ENCODE measurements at regions not wholly inside any gene's neighbourhood (a gene's known extent, or its start where the extent isn't known, plus 50 kb on each side); places are given as distances from the start of the nearest gene placed in this dataset.

GRCh38 chr2:30371772-30372373 lies 75.2 kb upstream of the LCLAT1 start:
- no peak for DNase-seq

- no peak for DNase-seq
Measured at GRCh38 chr2:30372826-30373225, 74.2 kb upstream of the LCLAT1 start.

DNA sequence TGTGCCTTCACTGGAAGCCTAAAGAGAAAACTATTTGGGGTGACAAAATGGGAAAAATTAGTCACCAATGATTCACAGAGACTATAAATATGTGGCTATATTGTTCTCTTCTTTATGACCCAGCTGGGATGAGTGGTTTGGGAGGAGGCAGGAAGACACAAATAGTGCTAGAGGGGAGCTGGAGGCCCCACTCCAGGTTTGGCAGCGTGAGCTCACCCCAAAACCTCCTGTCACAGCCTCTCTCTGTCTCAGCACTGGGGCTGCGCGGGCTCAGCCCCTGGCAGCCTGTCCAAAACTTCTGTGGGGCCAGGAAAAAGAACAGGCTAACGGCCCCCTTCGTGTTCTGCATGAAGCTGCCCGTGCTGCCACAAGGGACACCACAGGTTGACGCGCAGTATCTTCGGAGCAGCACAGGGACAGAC lies 73.2 kb upstream of the LCLAT1 start:
- no peak for DNase-seq

DNA sequence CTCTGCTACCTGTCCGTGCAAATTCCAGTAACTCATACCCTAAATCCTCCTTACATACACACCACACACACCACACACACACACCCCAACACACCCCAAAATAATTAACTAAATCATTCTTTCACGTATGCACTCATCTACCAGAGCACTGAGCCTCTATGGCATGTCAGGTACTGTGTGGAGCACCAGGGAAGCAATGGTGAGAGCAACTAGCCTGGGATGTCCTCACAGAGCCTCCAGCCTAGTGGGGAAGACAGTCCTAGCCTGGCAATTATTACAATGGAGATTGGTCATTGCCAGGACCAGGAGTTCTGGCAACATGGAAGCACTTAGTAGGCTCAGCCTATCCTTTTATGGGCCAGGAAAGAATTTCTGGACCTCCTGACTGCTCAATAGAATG lies 72.7 kb upstream of the LCLAT1 start:
- DNase-seq = no peak

DNA sequence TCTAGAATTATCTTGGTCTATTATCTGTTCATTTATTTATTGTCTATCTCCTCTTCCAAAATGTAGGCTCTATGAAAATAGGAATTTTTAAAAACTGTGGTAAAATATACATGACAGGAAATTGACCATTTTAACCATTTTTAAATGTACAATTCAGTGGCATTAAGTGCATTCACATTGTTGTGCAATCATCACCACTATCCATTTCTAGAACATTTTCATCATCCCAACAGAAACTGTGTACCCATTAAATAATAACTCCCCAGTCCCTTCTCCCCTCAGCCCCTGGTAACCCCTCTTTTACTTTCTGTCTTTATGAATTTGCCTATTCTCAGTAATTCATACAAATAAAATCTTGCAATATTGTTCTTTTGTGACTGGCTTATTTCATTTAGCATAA lies 71.1 kb upstream of the LCLAT1 start:
- DNase-seq = no peak

GRCh38 chr2:30379481-30379880 lies 67.6 kb upstream of the LCLAT1 start:
- DNase-seq = no peak

DNA sequence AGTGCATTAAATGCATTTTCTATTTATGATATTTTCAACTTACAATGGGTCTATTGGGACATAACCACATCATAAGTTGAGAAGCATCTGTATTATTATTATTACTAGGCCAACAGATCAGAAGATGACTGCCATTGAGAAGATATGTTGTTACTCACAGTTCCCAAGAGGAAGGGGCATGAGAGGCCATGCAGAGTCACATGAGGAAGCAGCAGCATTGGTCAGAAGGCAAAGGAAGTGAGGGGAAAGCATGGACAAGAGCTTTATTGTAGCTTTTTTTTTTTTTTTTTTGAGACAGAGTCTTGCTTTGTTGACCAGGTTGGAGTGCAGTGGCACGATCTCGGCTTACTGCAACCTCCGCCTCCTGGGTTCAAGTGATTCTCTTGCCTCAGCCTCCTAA lies 66.2 kb upstream of the LCLAT1 start:
- no peak for DNase-seq

- DNase-seq = no peak
Measured at GRCh38 chr2:30382162-30382783, 64.8 kb upstream of the LCLAT1 start.

DNA sequence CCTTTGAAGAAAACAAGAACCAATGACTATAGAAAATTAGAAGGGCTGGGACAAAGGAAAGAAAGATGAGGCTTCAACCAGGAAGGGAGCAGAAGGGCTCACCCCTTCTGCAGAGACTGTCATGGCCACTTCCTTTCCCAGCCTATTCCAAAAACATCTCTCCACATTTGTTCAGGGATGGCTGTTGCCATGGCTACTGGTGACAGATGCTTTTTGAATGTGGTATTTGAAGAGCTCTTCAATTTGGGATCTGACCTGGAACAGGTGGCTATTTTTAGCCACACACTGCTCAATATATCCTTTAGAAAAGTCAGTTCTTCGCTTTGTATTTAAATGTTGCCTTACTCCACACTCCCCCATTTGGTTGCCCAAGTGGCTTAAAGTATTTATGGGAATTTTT lies 64.1 kb upstream of the LCLAT1 start:
- DNase-seq = no peak

DNA sequence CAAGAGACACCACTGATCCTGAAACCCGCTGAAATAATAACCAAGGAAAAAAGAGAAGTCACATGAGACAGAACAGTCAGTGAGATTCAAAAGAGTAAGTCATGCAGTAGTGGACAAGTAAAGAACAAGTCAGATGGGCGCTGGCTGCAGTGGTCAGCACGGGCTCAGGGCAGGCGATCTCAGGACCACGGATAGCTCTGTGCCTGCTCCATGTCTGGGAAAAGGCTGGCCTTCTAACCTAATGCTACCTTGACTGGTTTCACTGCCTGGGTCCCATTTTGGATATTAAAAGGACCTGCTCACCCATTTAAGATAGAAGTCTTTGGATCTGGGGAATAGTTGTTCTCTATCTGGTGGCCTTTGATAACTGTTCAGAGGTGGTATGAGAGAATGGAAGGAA lies 61.7 kb upstream of the LCLAT1 start:
- DNase-seq = no peak

- DNase-seq = no peak
Measured at GRCh38 chr2:30392097-30392496, 54.9 kb upstream of the LCLAT1 start.

DNA sequence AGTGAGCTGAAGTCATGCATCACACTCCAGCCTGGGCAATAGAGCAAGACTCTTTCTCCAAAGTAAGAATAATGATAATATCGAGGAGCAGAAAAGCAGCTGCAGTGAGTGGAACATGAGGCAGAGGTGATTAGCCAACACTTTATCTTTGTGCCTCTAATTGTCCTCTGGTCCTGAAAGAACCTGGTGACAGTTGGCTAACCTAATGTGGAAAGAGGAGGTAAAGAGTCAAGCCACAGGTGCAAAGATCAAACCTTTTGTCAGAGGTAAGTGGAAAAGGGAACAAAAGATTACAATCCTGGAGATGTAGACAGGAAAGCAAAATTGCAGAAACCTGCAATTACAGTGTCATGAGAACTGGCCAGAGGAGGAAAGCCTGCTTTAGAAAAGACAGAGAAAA lies 53.5 kb upstream of the LCLAT1 start:
- DNase-seq = no peak

DNA sequence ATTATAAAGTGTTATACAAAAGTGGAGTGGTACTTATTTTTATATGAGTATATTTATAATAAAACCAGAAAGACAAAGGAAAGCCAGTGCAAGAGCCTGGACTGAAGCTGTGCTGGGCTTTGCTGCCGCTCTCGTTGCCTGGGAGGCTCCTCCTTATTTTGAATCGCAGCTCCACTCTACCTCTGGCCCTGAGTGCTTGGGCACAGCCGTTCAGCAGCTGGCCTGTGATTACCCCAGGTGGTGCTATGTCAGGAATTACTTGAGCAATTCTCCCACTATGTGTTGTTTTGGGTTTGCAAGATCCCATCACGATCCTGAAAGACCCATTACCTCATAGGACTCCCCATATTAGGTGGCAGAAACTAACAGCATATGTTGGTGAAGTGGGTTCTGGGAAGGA lies 53.0 kb upstream of the LCLAT1 start:
- DNase-seq = no peak

- no peak for DNase-seq
Measured at GRCh38 chr2:30396436-30397232, 50.4 kb upstream of the LCLAT1 start.

Data from MV-4-11 (cell line).